Kidney (tissue), 13 donors: ENCODE measurements at regions not wholly inside any gene's neighbourhood (a gene's known extent, or its start where the extent isn't known, plus 50 kb on each side); places are given as distances from the start of the nearest gene placed in this dataset.

Source experiments
- DNase-seq, 5 donors: peaks; one replicate each; pipeline ENCODE4 v3.0.0-alpha.2; 2013 to 2020
- FAIRE-seq: peaks from 2 replicates; lab custom pipeline; 2012; peaks lifted over from hg19 to GRCh38; lab: Jason Lieb, UNC
- H3K27ac ChIP-seq, 2 donors: one replicate each; pipeline ENCODE4 v1.7.0; 2013; ENCODE audit warnings: low read depth in 2 of 2, low read length in 2 of 2, inconsistent platforms in 1 of 2
- H3K27me3 ChIP-seq: one replicate; pipeline ENCODE4 v1.7.1; 2013; ENCODE audit warnings: low read length, inconsistent platforms; ENCODE audit not compliant: control insufficient read depth, insufficient read depth
- H3K36me3 ChIP-seq, 3 donors: one replicate each; pipeline versions ENCODE4 v1.7.0 to v1.7.1; 2013; ENCODE audit warnings: low read length in 3 of 3, control low read depth in 1 of 3, inconsistent platforms in 1 of 3; ENCODE audit not compliant: insufficient read depth in 3 of 3, control insufficient read depth in 2 of 3
- H3K4me1 ChIP-seq, 3 donors: one replicate each; pipeline versions ENCODE4 v1.7.0 to v1.7.1; 2013; ENCODE audit warnings: low read length in 3 of 3, inconsistent platforms in 1 of 3, low read depth in 1 of 3; ENCODE audit not compliant: control insufficient read depth in 2 of 3, insufficient read depth in 2 of 3
- H3K4me3 ChIP-seq, 3 donors: one replicate each; pipeline versions ENCODE4 v1.7.0 to v1.8.1; 2013; ENCODE audit warnings: low read length in 3 of 3, control low read depth in 1 of 3, inconsistent platforms in 1 of 3
- H3K9ac ChIP-seq, 3 donors: one replicate each; pipeline versions ENCODE4 v1.7.0 to v1.7.1; 2013; ENCODE audit warnings: low read length in 3 of 3, control low read depth in 1 of 3, inconsistent platforms in 1 of 3
- H3K9me3 ChIP-seq, 3 donors: one replicate each; pipeline versions ENCODE4 v1.7.0 to v1.7.1; 2013; ENCODE audit warnings: low read length in 3 of 3, control low read depth in 1 of 3, inconsistent platforms in 1 of 3; ENCODE audit not compliant: control insufficient read depth in 2 of 3, insufficient read depth in 1 of 3
- intact Hi-C: fragments of 100-400 bp; cut with DNase I; formaldehyde crosslinking; loops from one replicate; pipeline ENCODE4 v1.11.1; 2022
- TF ChIP-seq, protein P1 (sequence below): IDR thresholded peaks from 3 replicates; pipeline ENCODE4 v1.5.1; 2012; ENCODE audit warnings: mild to moderate bottlenecking, moderate library complexity, borderline replicate concordance; ENCODE audit not compliant: insufficient read depth; ENCODE audit errors: extremely low read depth
- donor health status: control.
- donor health status: control.
- donor health status: control.
- donor health status: control.
- donor health status: control.
- donor health status: DM: yes; HTN: yes; CAD: no.
- donor health status: Normal renal cell carcinoma (clear cell type).

DNA sequence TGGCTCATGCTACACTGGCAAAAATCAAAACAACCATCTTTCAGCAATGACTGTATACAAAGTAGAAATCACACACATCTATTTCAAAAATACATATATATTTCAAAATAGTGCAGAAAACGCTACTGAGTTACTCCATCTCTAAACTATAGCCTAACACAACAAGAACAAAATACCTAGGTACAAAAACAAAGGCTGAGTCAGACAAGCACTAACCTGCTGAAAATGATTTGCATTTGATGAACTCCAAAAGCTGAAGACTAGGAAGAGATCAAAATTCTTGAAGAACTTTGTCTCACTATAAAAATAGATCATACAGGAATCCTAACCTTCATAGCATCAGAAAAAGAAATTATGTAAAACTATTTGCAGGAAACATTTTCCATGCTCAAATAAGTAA is 381.6 kb downstream of the EFNB2 start:
- no peaks in the 10 kb centered on the region for H3K27me3 ChIP-seq
- FAIRE-seq = no peak
- H3K4me3 ChIP-seq = no peak overlapping the region
- intact Hi-C loops = no loop called here
- TF ChIP-seq, protein P1, sequence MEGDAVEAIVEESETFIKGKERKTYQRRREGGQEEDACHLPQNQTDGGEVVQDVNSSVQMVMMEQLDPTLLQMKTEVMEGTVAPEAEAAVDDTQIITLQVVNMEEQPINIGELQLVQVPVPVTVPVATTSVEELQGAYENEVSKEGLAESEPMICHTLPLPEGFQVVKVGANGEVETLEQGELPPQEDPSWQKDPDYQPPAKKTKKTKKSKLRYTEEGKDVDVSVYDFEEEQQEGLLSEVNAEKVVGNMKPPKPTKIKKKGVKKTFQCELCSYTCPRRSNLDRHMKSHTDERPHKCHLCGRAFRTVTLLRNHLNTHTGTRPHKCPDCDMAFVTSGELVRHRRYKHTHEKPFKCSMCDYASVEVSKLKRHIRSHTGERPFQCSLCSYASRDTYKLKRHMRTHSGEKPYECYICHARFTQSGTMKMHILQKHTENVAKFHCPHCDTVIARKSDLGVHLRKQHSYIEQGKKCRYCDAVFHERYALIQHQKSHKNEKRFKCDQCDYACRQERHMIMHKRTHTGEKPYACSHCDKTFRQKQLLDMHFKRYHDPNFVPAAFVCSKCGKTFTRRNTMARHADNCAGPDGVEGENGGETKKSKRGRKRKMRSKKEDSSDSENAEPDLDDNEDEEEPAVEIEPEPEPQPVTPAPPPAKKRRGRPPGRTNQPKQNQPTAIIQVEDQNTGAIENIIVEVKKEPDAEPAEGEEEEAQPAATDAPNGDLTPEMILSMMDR = no peak
- H3K9me3 ChIP-seq = no peaks in the 10 kb centered on the region
- H3K9ac ChIP-seq = no peak overlapping the region
- no peaks in the 10 kb centered on the region for H3K4me1 ChIP-seq
- no peaks in the 10 kb centered on the region for H3K36me3 ChIP-seq
- no peak for DNase-seq
- no peak overlapping the region for H3K27ac ChIP-seq

DNA sequence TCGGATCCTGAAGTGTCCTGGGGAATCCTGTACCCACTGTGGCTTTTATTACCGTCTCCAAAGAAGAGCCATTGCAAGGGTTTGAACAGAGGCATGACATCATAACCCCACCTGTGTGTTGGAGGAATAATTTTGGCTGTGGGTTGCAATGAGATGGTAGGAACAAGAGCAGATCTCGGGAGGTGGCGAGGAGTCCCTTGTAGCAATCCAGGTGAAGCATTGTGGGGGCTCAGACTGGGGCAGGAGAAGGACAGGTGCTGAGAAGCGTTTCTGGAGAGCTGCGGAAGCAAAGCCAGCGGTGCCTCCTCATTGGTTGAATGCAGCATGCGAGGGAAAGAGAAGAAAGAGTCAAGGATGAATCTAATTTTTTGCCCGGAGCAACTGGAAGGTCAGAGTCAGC is 382.4 kb downstream of the EFNB2 start:
- TF ChIP-seq, protein P1 = no peak
- FAIRE-seq = no peak

DNA sequence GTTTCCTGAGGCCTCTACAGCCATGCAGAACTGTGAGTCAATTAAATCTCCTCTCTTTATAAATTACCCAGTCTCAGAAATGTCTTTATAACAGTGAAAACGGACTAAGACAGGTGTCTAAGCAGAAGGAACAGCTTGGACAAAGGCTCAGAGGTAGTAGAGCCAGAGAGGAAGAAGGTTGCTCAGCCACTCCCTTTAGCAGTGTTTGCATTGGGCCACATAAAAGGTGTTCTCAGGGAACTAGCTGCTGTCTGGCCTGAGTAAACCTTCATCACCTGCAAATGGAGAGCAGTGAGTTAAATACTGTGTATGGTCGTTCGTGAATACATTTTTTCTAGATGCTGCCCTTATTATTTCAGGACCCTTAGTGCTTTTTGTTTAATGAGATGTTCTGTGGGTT is 383.4 kb downstream of the EFNB2 start:
- TF ChIP-seq, protein P1 = no peak
- FAIRE-seq (no peak), DNase-seq (no peak)
- Histone ChIP-seq H3K4me3 (no peak overlapping the region), H3K36me3 (no peaks in the 10 kb centered on the region), H3K9me3 (no peaks in the 10 kb centered on the region), H3K4me1 (no peaks in the 10 kb centered on the region), H3K27ac (no peak overlapping the region), H3K9ac (no peak overlapping the region), H3K27me3 (no peaks in the 10 kb centered on the region)
- intact Hi-C loops = no loop called here

More for the DNA sequence above, 382.4 kb downstream of the EFNB2 start:
- Histone ChIP-seq H3K27ac (no peak overlapping the region), H3K4me3 (no peak overlapping the region), H3K9ac (no peak overlapping the region), H3K4me1 (no peaks in the 10 kb centered on the region), H3K9me3 (no peaks in the 10 kb centered on the region), H3K27me3 (no peaks in the 10 kb centered on the region), H3K36me3 (no peaks in the 10 kb centered on the region)
- DNase-seq = no peak
- intact Hi-C loops = no loop called here

DNA sequence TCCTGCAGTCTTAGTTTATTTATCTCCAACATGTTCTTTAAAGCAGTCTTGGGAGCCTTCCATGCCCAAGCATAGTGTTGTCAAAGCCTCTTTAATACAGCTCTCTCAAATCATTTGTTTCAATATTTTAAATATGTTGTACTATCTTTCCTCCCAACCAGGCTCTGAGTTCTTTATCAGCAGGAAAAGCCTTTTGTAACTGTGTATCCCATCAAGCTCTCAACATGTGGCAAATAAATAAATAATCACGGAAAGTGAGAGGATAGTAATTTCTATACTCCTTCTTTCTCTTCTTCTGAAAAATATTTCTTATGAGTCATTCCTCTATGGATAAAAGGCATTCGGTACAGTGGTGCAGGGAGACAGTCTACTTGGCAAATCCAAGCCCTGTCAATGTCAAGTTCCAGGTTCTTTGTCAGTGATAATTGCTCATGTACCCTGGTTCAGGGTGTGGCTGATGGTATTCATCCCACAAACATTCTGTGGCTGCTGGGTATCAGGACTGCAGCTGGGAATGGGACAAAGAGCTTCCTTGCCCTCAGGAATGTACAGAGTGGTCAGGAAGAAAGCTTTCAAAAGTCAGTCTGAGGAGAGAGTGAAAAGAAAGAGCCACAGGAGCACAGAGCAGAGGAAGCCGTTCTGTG is 384.3 kb downstream of the EFNB2 start:
- FAIRE-seq (no peak), DNase-seq (no peak)
- Histone ChIP-seq H3K9me3 (no peaks in the 10 kb centered on the region), H3K9ac (no peak overlapping the region), H3K4me1 (no peaks in the 10 kb centered on the region), H3K27ac (no peak overlapping the region), H3K4me3 (no peak overlapping the region), H3K27me3 (no peaks in the 10 kb centered on the region), H3K36me3 (no peaks in the 10 kb centered on the region)
- TF ChIP-seq, protein P1 = no peak
- intact Hi-C loops = no loop called here
